GM18505 (cell line): ENCODE measurements at regions not wholly inside any gene's neighbourhood (a gene's known extent, or its start where the extent isn't known, plus 50 kb on each side); places are given as distances from the start of the nearest gene placed in this dataset.
"Not testable (repeated sequence)": the region's sequence is repeated elsewhere in the genome, so short reads cannot be mapped to it uniquely, and the experiment has no call there.

Experiments used
- ATAC-seq: cut with Tn5 transposase; IDR thresholded peaks from one replicate; pipeline ENCODE4 v1.9.1; 2021; ENCODE audit not compliant: unreplicated experiment
- POLR2A ChIP-seq: IDR thresholded peaks from 4 replicates; pipeline ENCODE4 v1.6.1; 2011; ENCODE audit warnings: borderline replicate concordance; ENCODE audit not compliant: insufficient read depth, insufficient read length; ENCODE audit errors: extremely low read depth

- ATAC-seq, result no peak
- TF ChIP-seq POLR2A, result no peak
Observed at GRCh38 chr3:82628385-82629014, 867.1 kb upstream of the GBE1 start.

GRCh38 chr3:82627733-82628132, 866.3 kb upstream of the GBE1 start:
- TF ChIP-seq POLR2A, result no peak
- no peak for ATAC-seq

GRCh38 chr3:82620744-82621143, 859.3 kb upstream of the GBE1 start:
- not testable (repeated sequence) for ATAC-seq

GRCh38 chr3:82618594-82618993, 857.1 kb upstream of the GBE1 start:
- no peak for ATAC-seq

GRCh38 chr3:82610236-82610635, 848.8 kb upstream of the GBE1 start:
- ATAC-seq, result no peak
- no peak for TF ChIP-seq POLR2A

More at GRCh38 chr3:82618594-82618993, 857.1 kb upstream of the GBE1 start:
- no peak for TF ChIP-seq POLR2A

- ATAC-seq, result no peak
- TF ChIP-seq POLR2A, result no peak
Observed at GRCh38 chr3:82607391-82607790, 845.9 kb upstream of the GBE1 start.

- no peak for TF ChIP-seq POLR2A
Observed at GRCh38 chr3:82596805-82597204, 835.4 kb upstream of the GBE1 start.

GRCh38 chr3:82595530-82595929, 834.1 kb upstream of the GBE1 start:
- ATAC-seq, result no peak
- TF ChIP-seq POLR2A, result no peak

More at GRCh38 chr3:82596805-82597204, 835.4 kb upstream of the GBE1 start:
- no peak for ATAC-seq

- ATAC-seq, result no peak
Observed at GRCh38 chr3:82587174-82587573, 825.7 kb upstream of the GBE1 start.

GRCh38 chr3:82586414-82586813, 825.0 kb upstream of the GBE1 start:
- no peak for TF ChIP-seq POLR2A
- ATAC-seq, result no peak

More at GRCh38 chr3:82587174-82587573, 825.7 kb upstream of the GBE1 start:
- no peak for TF ChIP-seq POLR2A

- ATAC-seq, result not testable (repeated sequence)
Observed at GRCh38 chr3:82586002-82586401, 824.6 kb upstream of the GBE1 start.

GRCh38 chr3:82585591-82585990, 824.1 kb upstream of the GBE1 start:
- not testable (repeated sequence) for ATAC-seq

GRCh38 chr3:82584861-82585260, 823.4 kb upstream of the GBE1 start:
- ATAC-seq, result not testable (repeated sequence)

GRCh38 chr3:82584415-82584814, 823.0 kb upstream of the GBE1 start:
- not testable (repeated sequence) for ATAC-seq

- TF ChIP-seq POLR2A, result no peak
Observed at GRCh38 chr3:82581350-82581749, 819.9 kb upstream of the GBE1 start.

More at GRCh38 chr3:82581350-82581749, 819.9 kb upstream of the GBE1 start:
- ATAC-seq, result no peak
